ENCODE measurements at regions not wholly inside any gene's neighbourhood (a gene's known extent, or its start where the extent isn't known, plus 50 kb on each side); places are given as distances from the start of the nearest gene placed in this dataset.

GRCh38 chr3:30140356-30141075 lies 465.9 kb upstream of the TGFBR2 start:
- Mint-ChIP-seq H3K4me3 (no peak overlapping the region), H3K36me3 (ENCODE audit: low read depth) (no peaks in the 10 kb centered on the region), H3K9me3 (no peaks in the 10 kb centered on the region), H3K27me3 (ENCODE audit: insufficient read depth) (no peaks in the 10 kb centered on the region), H3K27ac (no peak overlapping the region), H3K4me1 (no peaks in the 10 kb centered on the region)
- H3K36me3 ChIP-seq (ENCODE audit: control insufficient read depth, insufficient read depth, low read length), result no peaks in the 10 kb centered on the region
- no peak for TF ChIP-seq CTCF (conservative IDR thresholded peaks at IDR 0.05)
- no peaks in the 10 kb centered on the region for H3K4me1 ChIP-seq (ENCODE audit: control insufficient read depth, insufficient read depth, low read length)
- H3K27me3 ChIP-seq (ENCODE audit: control insufficient read depth, insufficient read depth, low read length, poor library complexity, severe bottlenecking), result no peaks in the 10 kb centered on the region
- DNase-seq, result no peak
- no peaks in the 10 kb centered on the region for H3K9me3 ChIP-seq (ENCODE audit: control insufficient read depth, low read length)
- no peak overlapping the region for H3K27ac ChIP-seq (ENCODE audit: low read depth, low read length)
- no peak overlapping the region for H3K4me3 ChIP-seq (ENCODE audit: low read length)
- H3K9ac ChIP-seq (ENCODE audit: extremely low read depth, low read length, poor library complexity, severe bottlenecking), result no peak overlapping the region
- WGBS, 2 experiments (ENCODE audit: insufficient coverage in 1 of 2, insufficient read length in 1 of 2), result 90 to 97% methylated on average over 2 to 3 of the region's 3 CpGs

- no peak for DNase-seq
- no peaks in the 10 kb centered on the region for H3K9me3 ChIP-seq (ENCODE audit: control insufficient read depth, low read length)
- no peaks in the 10 kb centered on the region for H3K4me1 ChIP-seq (ENCODE audit: control insufficient read depth, insufficient read depth, low read length)
- no peaks in the 10 kb centered on the region for H3K27me3 Mint-ChIP-seq (ENCODE audit: insufficient read depth)
- no peaks in the 10 kb centered on the region for H3K4me1 Mint-ChIP-seq
- no peak overlapping the region for H3K4me3 ChIP-seq (ENCODE audit: low read length)
- H3K9ac ChIP-seq (ENCODE audit: extremely low read depth, low read length, poor library complexity, severe bottlenecking), result no peak overlapping the region
- H3K27ac Mint-ChIP-seq, result no peak overlapping the region
- H3K36me3 ChIP-seq (ENCODE audit: control insufficient read depth, insufficient read depth, low read length), result no peaks in the 10 kb centered on the region
- 81 to 83% methylated on average over 1 to 2 of the region's 2 CpGs for WGBS, 2 experiments (ENCODE audit: insufficient coverage in 1 of 2, insufficient read length in 1 of 2)
- H3K27me3 ChIP-seq (ENCODE audit: control insufficient read depth, insufficient read depth, low read length, poor library complexity, severe bottlenecking), result no peaks in the 10 kb centered on the region
- no peak for TF ChIP-seq CTCF (conservative IDR thresholded peaks at IDR 0.05)
- H3K9me3 Mint-ChIP-seq, result no peaks in the 10 kb centered on the region
- H3K27ac ChIP-seq (ENCODE audit: low read depth, low read length), result no peak overlapping the region
- no peaks in the 10 kb centered on the region for H3K36me3 Mint-ChIP-seq (ENCODE audit: low read depth)
- H3K4me3 Mint-ChIP-seq, result no peak overlapping the region
These were observed 465.2 kb upstream of the TGFBR2 start for GRCh38 chr3:30141178-30141581.

GRCh38 chr3:30141927-30142326 lies 464.5 kb upstream of the TGFBR2 start:
- DNase-seq, result no peak
- no peaks in the 10 kb centered on the region for H3K27me3 Mint-ChIP-seq (ENCODE audit: insufficient read depth)
- Histone ChIP-seq H3K4me1 (ENCODE audit: control insufficient read depth, insufficient read depth, low read length) (no peaks in the 10 kb centered on the region), H3K27me3 (ENCODE audit: control insufficient read depth, insufficient read depth, low read length, poor library complexity, severe bottlenecking) (no peaks in the 10 kb centered on the region), H3K9me3 (ENCODE audit: control insufficient read depth, low read length) (no peaks in the 10 kb centered on the region), H3K36me3 (ENCODE audit: control insufficient read depth, insufficient read depth, low read length) (no peaks in the 10 kb centered on the region), H3K9ac (ENCODE audit: extremely low read depth, low read length, poor library complexity, severe bottlenecking) (no peak overlapping the region), H3K4me3 (ENCODE audit: low read length) (no peak overlapping the region), H3K27ac (ENCODE audit: low read depth, low read length) (no peak overlapping the region)
- no peaks in the 10 kb centered on the region for H3K4me1 Mint-ChIP-seq
- no peak for TF ChIP-seq CTCF (conservative IDR thresholded peaks at IDR 0.05)
- no peaks in the 10 kb centered on the region for H3K9me3 Mint-ChIP-seq
- H3K27ac Mint-ChIP-seq, result no peak overlapping the region
- H3K4me3 Mint-ChIP-seq, result no peak overlapping the region
- WGBS, 2 experiments (ENCODE audit: insufficient coverage in 1 of 2, insufficient read length in 1 of 2), result 92 to 94% methylated on average over 3 of the region's 3 CpGs
- no peaks in the 10 kb centered on the region for H3K36me3 Mint-ChIP-seq (ENCODE audit: low read depth)

Measured in endodermal cell (in vitro differentiated cells).